Motor neuron (in vitro differentiated cells): ENCODE measurements at regions not wholly inside any gene's neighbourhood (a gene's known extent, or its start where the extent isn't known, plus 50 kb on each side); places are given as distances from the start of the nearest gene placed in this dataset.

Experiments used
- ATAC-seq, 8 experiments: fragments of 200-7000 bp; cut with Tn5 transposase; replicated peaks in 6 of 8; 2 replicates each; pipeline ENCODE4 v1.8.0; 2021; ENCODE audit warnings: mild to moderate bottlenecking in 8 of 8, moderate library complexity in 8 of 8
- H3K27ac ChIP-seq, 2 donors: fragments of 250-450 bp; sonication (Bioruptor Pico); 2 replicates each; pipeline ENCODE4 v1.9.0; 2021; ENCODE audit warnings: antibody characterized with exemption in 2 of 2, mild to moderate bottlenecking in 2 of 2, moderate library complexity in 1 of 2
- H3K4me1 ChIP-seq, 2 donors: fragments of 250-450 bp; sonication (Bioruptor Pico); replicated peaks in 1 of 2; 2 replicates each; pipeline ENCODE4 v1.6.1; 2021; ENCODE audit warnings: antibody characterized with exemption in 2 of 2, mild to moderate bottlenecking in 2 of 2, moderate library complexity in 1 of 2
- H3K4me3 ChIP-seq, 5 donors: fragments of 250-450 bp; sonication (Bioruptor Pico); 2 replicates each; pipeline ENCODE4 v1.9.0; 2021; ENCODE audit warnings: antibody characterized with exemption in 5 of 5, mild to moderate bottlenecking in 5 of 5, moderate library complexity in 4 of 5
- WGBS, 10 experiments: fragments of 450-650 bp; shearing (Covaris generic); methylation state at CpG; one replicate each; pipeline ENCODE4 v1.0.0; 2022; 5-methylcytosine and 5-hydroxymethylcytosine counted together
- in situ Hi-C, 9 experiments: fragments of 400-800 bp; cut with MboI; loops; one replicate each; pipeline ENCODE4 v1.15.0; 2021; ENCODE audit warnings: low sequenced_read_pairs in 9 of 9, low pct_unique_long_range_greater_than_20kb in 2 of 9; ENCODE audit not compliant: unreplicated experiment in 9 of 9

- 43 to 96% (median 84%) methylated on average over 1 to 11 of the region's 28 CpGs; no CpG with 5 or more reads in 4 of the 10 experiments for WGBS, 10 experiments
- Histone ChIP-seq H3K27ac (no peak overlapping the region), H3K4me1 (peaks cover 13 to 16% of the 10 kb centered on the region in 2 donors), H3K4me3 (no peak overlapping the region)
- ATAC-seq: peak in 1 of 8 experiments; percentile 13
- in situ Hi-C loops: no loop called here
These were observed 222.7 kb upstream of the SOX1 start for GRCh38 chr13:111844222-111844671.

- 41 to 98% (median 83%) methylated on average over 1 to 7 of the region's 20 CpGs; no CpG with 5 or more reads in 6 of the 10 experiments for WGBS, 10 experiments
- Histone ChIP-seq H3K4me3 (no peak overlapping the region), H3K4me1 (peaks cover 13 to 16% of the 10 kb centered on the region in 2 donors), H3K27ac (no peak overlapping the region)
- peak in 1 of 8 experiments; percentile 16 for ATAC-seq
- in situ Hi-C loops: no loop called here
These were observed 222.3 kb upstream of the SOX1 start for GRCh38 chr13:111844682-111845081.

- ATAC-seq: peak in 6 of 8 experiments; percentile 39 to 87 (median 83)
- in situ Hi-C loops: no loop called here
- peak overlapping the region; percentile 13 to 26 for H3K27ac ChIP-seq
- WGBS, 10 experiments: 0 to 80% (median 25%) methylated on average over 1 to 19 of the region's 29 CpGs
- H3K4me3 ChIP-seq: no peak overlapping the region
- peaks cover 20 to 21% of the 10 kb centered on the region in 2 donors for H3K4me1 ChIP-seq
These were observed 221.2 kb upstream of the SOX1 start for GRCh38 chr13:111845621-111846351.

- in situ Hi-C loops: no loop called here
- Histone ChIP-seq H3K4me3 (no peak overlapping the region), H3K27ac (no peak overlapping the region), H3K4me1 (peaks cover 24 to 27% of the 10 kb centered on the region in 2 donors)
- 9 to 66% (median 35%) methylated on average over 2 to 12 of the region's 14 CpGs for WGBS, 10 experiments
- ATAC-seq: peak in 5 of 8 experiments; percentile 12 to 82 (median 32)
These were observed 220.4 kb upstream of the SOX1 start for GRCh38 chr13:111846391-111847159.

GRCh38 chr13:111847964-111848363, 219.0 kb upstream of the SOX1 start:
- WGBS, 10 experiments: 0 to 100% (median 88%) methylated on average over 1 to 3 of the region's 3 CpGs
- in situ Hi-C loops: no loop called here
- Histone ChIP-seq H3K4me1 (peaks cover 33 to 36% of the 10 kb centered on the region in 2 donors), H3K27ac (no peak overlapping the region), H3K4me3 (no peak overlapping the region)
- no peak for ATAC-seq

- in situ Hi-C loops: no loop called here
- Histone ChIP-seq H3K27ac (no peak overlapping the region), H3K4me3 (no peak overlapping the region), H3K4me1 (peaks cover 50 to 52% of the 10 kb centered on the region in 2 donors)
- peak in 1 of 8 experiments; percentile 7 for ATAC-seq
- WGBS, 10 experiments: 0 to 90% (median 77%) methylated on average over 1 to 6 of the region's 7 CpGs; no CpG with 5 or more reads in 2 of the 10 experiments
These were observed 216.5 kb upstream of the SOX1 start for GRCh38 chr13:111850458-111850857.

- no peak overlapping the region for H3K27ac ChIP-seq
- in situ Hi-C loops: no loop called here
- ATAC-seq: no peak
- H3K4me3 ChIP-seq: no peak overlapping the region
- 0 to 90% (median 40%) methylated on average over 1 to 4 of the region's 5 CpGs; no CpG with 5 or more reads in 4 of the 10 experiments for WGBS, 10 experiments
- H3K4me1 ChIP-seq: peaks cover 46 to 49% of the 10 kb centered on the region in 2 donors
These were observed 216.0 kb upstream of the SOX1 start for GRCh38 chr13:111850976-111851375.

GRCh38 chr13:111852725-111853518, 214.0 kb upstream of the SOX1 start:
- Histone ChIP-seq H3K27ac (peak overlapping the region; percentile 69 to 73), H3K4me3 (no peak overlapping the region), H3K4me1 (peaks cover 34 to 39% of the 10 kb centered on the region in 2 donors)
- in situ Hi-C loops: no loop called here
- 30 to 81% (median 57%) methylated on average over 2 to 12 of the region's 23 CpGs; no CpG with 5 or more reads in 3 of the 10 experiments for WGBS, 10 experiments
- peak in 5 of 8 experiments; percentile 65 to 84 (median 75) for ATAC-seq

GRCh38 chr13:111853721-111854120, 213.2 kb upstream of the SOX1 start:
- H3K27ac ChIP-seq: peak overlapping the region in 1 of 2 donors; percentile 69
- ATAC-seq: peak in 5 of 8 experiments; percentile 70 to 87 (median 83)
- H3K4me1 ChIP-seq: peaks cover 34 to 39% of the 10 kb centered on the region in 2 donors
- no peak overlapping the region for H3K4me3 ChIP-seq
- in situ Hi-C loops: no loop called here
- 0 to 40% (median 29%) methylated on average over 1 to 9 of the region's 12 CpGs; no CpG with 5 or more reads in 1 of the 10 experiments for WGBS, 10 experiments

- in situ Hi-C loops: no loop called here
- H3K4me3 ChIP-seq: no peak overlapping the region
- H3K27ac ChIP-seq: peak overlapping the region in 1 of 2 donors; percentile 12
- ATAC-seq: no peak
- 0 to 92% (median 76%) methylated on average over 1 to 6 of the region's 13 CpGs; no CpG with 5 or more reads in 4 of the 10 experiments for WGBS, 10 experiments
- peaks cover 39 to 44% of the 10 kb centered on the region in 2 donors for H3K4me1 ChIP-seq
These were observed 212.5 kb upstream of the SOX1 start for GRCh38 chr13:111854403-111854802.

- ATAC-seq: no peak
- Histone ChIP-seq H3K27ac (no peak overlapping the region), H3K4me1 (peaks cover 47 to 50% of the 10 kb centered on the region in 2 donors), H3K4me3 (no peak overlapping the region)
- in situ Hi-C loops: no loop called here
- WGBS, 10 experiments: 24 to 92% (median 91%) methylated on average over 2 to 6 of the region's 8 CpGs; no CpG with 5 or more reads in 6 of the 10 experiments
These were observed 211.8 kb upstream of the SOX1 start for GRCh38 chr13:111855191-111855590.

- no peak for ATAC-seq
These were observed 211.2 kb upstream of the SOX1 start for GRCh38 chr13:111855786-111856185.

More at GRCh38 chr13:111855786-111856185, 211.2 kb upstream of the SOX1 start:
- no peak overlapping the region for H3K4me3 ChIP-seq
- 54 to 100% (median 85%) methylated on average over 2 to 4 of the region's 8 CpGs; no CpG with 5 or more reads in 5 of the 10 experiments for WGBS, 10 experiments
- peaks cover 45 to 48% of the 10 kb centered on the region in 2 donors for H3K4me1 ChIP-seq
- in situ Hi-C loops: no loop called here
- no peak overlapping the region for H3K27ac ChIP-seq
